K562 (cell line): ENCODE measurements at regions not wholly inside any gene's neighbourhood (a gene's known extent, or its start where the extent isn't known, plus 50 kb on each side); places are given as distances from the start of the nearest gene placed in this dataset.

ENCODE experiments used
- ATAC-seq: fragments of 200-7000 bp; cut with Tn5 transposase; 3 replicates; pipeline ENCODE4 v1.9.1; 2020; ENCODE audit warnings: moderate library complexity
- BruUV-seq: library from RNA; stranded (reverse); fragments of 400-500 nt; replicated peaks from 2 replicates; lab custom pipeline; 2021; lab: Mats Ljungman, UMichigan
- CTCF ChIA-PET: fragments of 300-600 bp; formaldehyde crosslinking; extraction: SDS; loops from one replicate; lab custom pipeline; 2021; ENCODE audit warnings: low intra/inter-chr PET ratio; lab: Yijun Ruan, JAX
- POLR2A ChIA-PET: fragments of 300-600, 350-650 bp; sonication (Branson Sonifier 250); formaldehyde crosslinking; extraction: SDS; loops from one replicate; lab custom pipeline; 2021; ENCODE audit warnings: antibody characterized with exemption, inconsistent platforms; lab: Yijun Ruan, JAX
- DNase-seq, 4 experiments: peaks; one replicate each; pipeline versions ENCODE4 v3.0.0 to v3.0.0-alpha.2; 2011 to 2018; ENCODE audit warnings: low spot score in 3 of 4, mixed read lengths in 3 of 4; ENCODE audit errors: extremely low read depth in 1 of 4
- FAIRE-seq: peaks from 2 replicates; lab custom pipeline; 2011; peaks lifted over from hg19 to GRCh38; lab: Jason Lieb, UNC
- H2AFZ ChIP-seq: 2 replicates; pipeline ENCODE4 v1.6.0; 2011; ENCODE audit warnings: low read depth, low read length, control low read depth, inconsistent platforms
- H3K27ac ChIP-seq: fragments of 200-600 bp; 3 replicates; pipeline ENCODE4 v1.8.0; 2011; ENCODE audit warnings: low read depth, mild to moderate bottlenecking, control low read depth, inconsistent platforms, low read length, moderate library complexity, mixed read lengths; ENCODE audit errors: extremely low read depth
- H3K27me3 ChIP-seq, 2 experiments: fragments of 300-600 bp in 1 of 2; 2 replicates in 1 of 2; 3 replicates in 1 of 2; pipeline versions ENCODE4 v1.6.0 to v1.8.0; 2011; ENCODE audit warnings: inconsistent platforms in 2 of 2, low read length in 2 of 2, mild to moderate bottlenecking in 1 of 2, mixed read lengths in 1 of 2, moderate library complexity in 1 of 2; ENCODE audit not compliant: control insufficient read depth in 2 of 2, insufficient read depth in 2 of 2
- H3K36me3 ChIP-seq: fragments of 300-600 bp; 3 replicates; pipeline ENCODE4 v1.8.0; 2011; ENCODE audit warnings: mild to moderate bottlenecking, low read length, inconsistent platforms; ENCODE audit not compliant: control insufficient read depth, insufficient read depth
- H3K4me1 ChIP-seq, 2 experiments: fragments of 200-600 bp in 1 of 2; replicated peaks in 1 of 2; 2 replicates in 1 of 2; 3 replicates in 1 of 2; pipeline versions ENCODE4 v1.5.1 to v1.8.0; 2011; ENCODE audit warnings: inconsistent platforms in 2 of 2, low read length in 2 of 2, mild to moderate bottlenecking in 1 of 2, mixed read lengths in 1 of 2, moderate library complexity in 1 of 2; ENCODE audit not compliant: control insufficient read depth in 2 of 2, insufficient read depth in 2 of 2
- H3K4me2 ChIP-seq: 2 replicates; pipeline ENCODE4 v1.6.1; 2011; ENCODE audit warnings: low read length, control low read depth, inconsistent platforms, mixed read lengths; ENCODE audit not compliant: insufficient read depth
- H3K4me3 ChIP-seq: fragments of 200-600 bp; sonication (generic), shearing (Covaris generic); 2 replicates; pipeline ENCODE4 v1.5.1; 2016; ENCODE audit warnings: control low read depth, inconsistent platforms
- H3K79me2 ChIP-seq: fragments of 200-600 bp; 3 replicates; pipeline ENCODE4 v1.8.0; 2011; ENCODE audit warnings: low read length, inconsistent platforms; ENCODE audit not compliant: control insufficient read depth, insufficient read depth
- H3K9ac ChIP-seq, 2 experiments: 2 replicates each; pipeline versions ENCODE4 v1.6.0 to v1.6.1; 2011; ENCODE audit warnings: low read depth in 2 of 2, low read length in 2 of 2, control low read depth in 1 of 2, inconsistent platforms in 1 of 2, mild to moderate bottlenecking in 1 of 2, mixed read lengths in 1 of 2; ENCODE audit not compliant: insufficient read depth in 1 of 2
- H3K9me1 ChIP-seq: one replicate; pipeline ENCODE4 v1.6.0; 2011; ENCODE audit warnings: inconsistent platforms, mild to moderate bottlenecking, low read length, moderate library complexity; ENCODE audit not compliant: control insufficient read depth, insufficient read depth
- H3K9me3 ChIP-seq: replicated peaks from 2 replicates; pipeline ENCODE4 v1.5.1; 2011; ENCODE audit warnings: low read depth, low read length, inconsistent platforms; ENCODE audit not compliant: control insufficient read depth, insufficient read depth
- H4K20me1 ChIP-seq: replicated peaks from 2 replicates; pipeline ENCODE4 v1.6.1; 2011; ENCODE audit warnings: low read length, inconsistent platforms, mixed read lengths; ENCODE audit not compliant: control insufficient read depth, insufficient read depth
- ELF4 ChIP-seq: fragments of 450-650 bp; formaldehyde crosslinking; IDR thresholded peaks from 2 replicates; pipeline ENCODE4 v1.4.0; 2022; ENCODE audit warnings: missing genetic modification characterization
- HDAC3 ChIP-seq: fragments of 450-650 bp; IDR thresholded peaks from 2 replicates; pipeline ENCODE4 v1.6.1; 2018; ENCODE audit warnings: borderline replicate concordance, mild to moderate bottlenecking, moderate library complexity; ENCODE audit not compliant: partially characterized antibody
- NR2C2 ChIP-seq, 2 experiments: fragments of 200-800 bp in 1 of 2; sonication (Bioruptor generic) in 1 of 2; sonication (generic) in 1 of 2; formaldehyde crosslinking in 1 of 2; IDR thresholded peaks; 2 replicates each; pipeline versions ENCODE4 v1.6.1 to v1.8.0; 2016 to 2022; ENCODE audit warnings: mild to moderate bottlenecking in 1 of 2, missing compliant biosample characterization in 1 of 2, missing genetic modification characterization in 1 of 2, missing genetic modification reagents in 1 of 2
- WGBS: fragments of 100-300 bp; shearing (Covaris generic); methylation state at CpG from one replicate; pipeline ENCODE4 v1.1.6; 2016; ENCODE audit warnings: low coverage, mixed read lengths; ENCODE audit not compliant: insufficient coverage; ENCODE audit errors: missing lambda C conversion rate; 5-methylcytosine and 5-hydroxymethylcytosine counted together
- in situ Hi-C: fragments of 300-500 bp; cut with MboI; formaldehyde crosslinking; loops from 4 replicates; pipeline ENCODE4 v1.15.0; 2018; ENCODE audit warnings: inconsistent platforms, mixed read lengths
- intact Hi-C: fragments of 100-400 bp; cut with micrococcal nuclease; formaldehyde crosslinking; loops from 2 replicates; pipeline ENCODE4 v1.14.2; 2022
- TF ChIP-seq, protein P1 (sequence below): fragments of 450-650 bp; IDR thresholded peaks from one replicate; pipeline ENCODE4 v1.6.1; 2018; ENCODE audit warnings: mild to moderate bottlenecking, moderate library complexity; ENCODE audit not compliant: partially characterized antibody
- TF ChIP-seq, protein P2 (sequence below): IDR thresholded peaks from 2 replicates; pipeline ENCODE4 v1.6.1; 2016; ENCODE audit warnings: missing genetic modification characterization, missing compliant biosample characterization
- TF ChIP-seq, protein P3 (sequence below), 2 experiments: fragments of 150-350 bp in 1 of 2; IDR thresholded peaks; 2 replicates each; pipeline ENCODE4 v1.6.1; 2012 to 2016; ENCODE audit warnings: low read depth in 2 of 2, low read length in 2 of 2, mild to moderate bottlenecking in 1 of 2, moderate library complexity in 1 of 2

DNA sequence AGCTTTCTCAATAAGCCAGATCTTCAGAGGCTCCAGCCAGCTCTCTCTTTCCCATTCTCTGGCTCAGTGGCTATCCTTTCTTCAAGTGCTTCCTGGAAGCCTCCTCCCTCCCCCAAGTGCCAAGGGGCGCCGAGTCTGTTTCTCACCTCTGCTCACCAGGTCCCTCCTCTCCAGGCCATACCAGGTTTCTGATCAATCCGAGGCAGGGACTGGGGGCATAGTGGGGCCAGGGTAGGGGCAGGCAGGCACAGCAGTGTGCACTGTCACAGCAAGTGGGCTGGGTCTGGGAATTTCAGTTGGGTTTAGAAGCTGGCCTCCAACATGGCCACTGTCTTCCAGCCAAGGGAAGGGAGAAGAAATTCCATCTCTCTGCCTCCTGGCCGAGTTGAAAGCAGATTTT, 56.5 kb downstream of the NAV1 start:
- Histone ChIP-seq H3K36me3 (no peaks in the 10 kb centered on the region), H2AFZ (no peak overlapping the region), H3K79me2 (no peaks in the 10 kb centered on the region), H3K9me1 (no peaks in the 10 kb centered on the region), H3K4me3 (no peak overlapping the region), H3K27ac (no peak overlapping the region), H3K4me1 (peaks cover 16 to 18% of the 10 kb centered on the region in 2 experiments), H3K9ac (no peak overlapping the region), H3K9me3 (no peaks in the 10 kb centered on the region), H4K20me1 (no peaks in the 10 kb centered on the region; the same call in 1 of the 2 replicates), H3K27me3 (peaks cover 0 to 31% of the 10 kb centered on the region in 2 experiments; a peak in 3 of 5 replicates), H3K4me2 (no peak overlapping the region)
- FAIRE-seq (no peak), DNase-seq (no peak), ATAC-seq (no peak)
- WGBS: 2% methylated on average over 4 of the region's 4 CpGs
- TF ChIP-seq NR2C2 (CRISPR knock-in tag; IDR thresholded peaks at IDR 0.05) (0 out of 2 replicates have a peak, but pooled peaks have one; percentile 1), NR2C2 (tag; IDR thresholded peaks at IDR 0.05) (no peak), ELF4 (CRISPR knock-in tag) (no peak), HDAC3 (no peak)
- TF ChIP-seq, protein P1, sequence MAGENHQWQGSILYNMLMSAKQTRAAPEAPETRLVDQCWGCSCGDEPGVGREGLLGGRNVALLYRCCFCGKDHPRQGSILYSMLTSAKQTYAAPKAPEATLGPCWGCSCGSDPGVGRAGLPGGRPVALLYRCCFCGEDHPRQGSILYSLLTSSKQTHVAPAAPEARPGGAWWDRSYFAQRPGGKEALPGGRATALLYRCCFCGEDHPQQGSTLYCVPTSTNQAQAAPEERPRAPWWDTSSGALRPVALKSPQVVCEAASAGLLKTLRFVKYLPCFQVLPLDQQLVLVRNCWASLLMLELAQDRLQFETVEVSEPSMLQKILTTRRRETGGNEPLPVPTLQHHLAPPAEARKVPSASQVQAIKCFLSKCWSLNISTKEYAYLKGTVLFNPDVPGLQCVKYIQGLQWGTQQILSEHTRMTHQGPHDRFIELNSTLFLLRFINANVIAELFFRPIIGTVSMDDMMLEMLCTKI: no peak
- TF ChIP-seq, protein P2, sequence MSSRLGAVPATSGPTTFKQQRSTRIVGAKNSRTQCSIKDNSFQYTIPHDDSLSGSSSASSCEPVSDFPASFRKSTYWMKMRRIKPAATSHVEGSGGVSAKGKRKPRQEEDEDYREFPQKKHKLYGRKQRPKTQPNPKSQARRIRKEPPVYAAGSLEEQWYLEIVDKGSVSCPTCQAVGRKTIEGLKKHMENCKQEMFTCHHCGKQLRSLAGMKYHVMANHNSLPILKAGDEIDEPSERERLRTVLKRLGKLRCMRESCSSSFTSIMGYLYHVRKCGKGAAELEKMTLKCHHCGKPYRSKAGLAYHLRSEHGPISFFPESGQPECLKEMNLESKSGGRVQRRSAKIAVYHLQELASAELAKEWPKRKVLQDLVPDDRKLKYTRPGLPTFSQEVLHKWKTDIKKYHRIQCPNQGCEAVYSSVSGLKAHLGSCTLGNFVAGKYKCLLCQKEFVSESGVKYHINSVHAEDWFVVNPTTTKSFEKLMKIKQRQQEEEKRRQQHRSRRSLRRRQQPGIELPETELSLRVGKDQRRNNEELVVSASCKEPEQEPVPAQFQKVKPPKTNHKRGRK (tag): no peak
- TF ChIP-seq, protein P3, sequence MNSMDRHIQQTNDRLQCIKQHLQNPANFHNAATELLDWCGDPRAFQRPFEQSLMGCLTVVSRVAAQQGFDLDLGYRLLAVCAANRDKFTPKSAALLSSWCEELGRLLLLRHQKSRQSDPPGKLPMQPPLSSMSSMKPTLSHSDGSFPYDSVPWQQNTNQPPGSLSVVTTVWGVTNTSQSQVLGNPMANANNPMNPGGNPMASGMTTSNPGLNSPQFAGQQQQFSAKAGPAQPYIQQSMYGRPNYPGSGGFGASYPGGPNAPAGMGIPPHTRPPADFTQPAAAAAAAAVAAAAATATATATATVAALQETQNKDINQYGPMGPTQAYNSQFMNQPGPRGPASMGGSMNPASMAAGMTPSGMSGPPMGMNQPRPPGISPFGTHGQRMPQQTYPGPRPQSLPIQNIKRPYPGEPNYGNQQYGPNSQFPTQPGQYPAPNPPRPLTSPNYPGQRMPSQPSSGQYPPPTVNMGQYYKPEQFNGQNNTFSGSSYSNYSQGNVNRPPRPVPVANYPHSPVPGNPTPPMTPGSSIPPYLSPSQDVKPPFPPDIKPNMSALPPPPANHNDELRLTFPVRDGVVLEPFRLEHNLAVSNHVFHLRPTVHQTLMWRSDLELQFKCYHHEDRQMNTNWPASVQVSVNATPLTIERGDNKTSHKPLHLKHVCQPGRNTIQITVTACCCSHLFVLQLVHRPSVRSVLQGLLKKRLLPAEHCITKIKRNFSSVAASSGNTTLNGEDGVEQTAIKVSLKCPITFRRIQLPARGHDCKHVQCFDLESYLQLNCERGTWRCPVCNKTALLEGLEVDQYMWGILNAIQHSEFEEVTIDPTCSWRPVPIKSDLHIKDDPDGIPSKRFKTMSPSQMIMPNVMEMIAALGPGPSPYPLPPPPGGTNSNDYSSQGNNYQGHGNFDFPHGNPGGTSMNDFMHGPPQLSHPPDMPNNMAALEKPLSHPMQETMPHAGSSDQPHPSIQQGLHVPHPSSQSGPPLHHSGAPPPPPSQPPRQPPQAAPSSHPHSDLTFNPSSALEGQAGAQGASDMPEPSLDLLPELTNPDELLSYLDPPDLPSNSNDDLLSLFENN (IDR thresholded peaks at IDR 0.05; ENCODE audit: low read depth in 2 of 2, low read length in 2 of 2): no peak
- ChIA-PET POLR2A (interaction anchor here (0.7 to 1.5 kb wide), 4 partner anchors 9 to 19 kb away, joined by 3 to 13 read pairs (median 5); no protein-coding TSS in a partner anchor), CTCF (no interaction called here)
- intact Hi-C loops (no loop called here), in situ Hi-C loops (no loop called here)
- BruUV-seq: no TSS peak
